ENCODE measurements at regions not wholly inside any gene's neighbourhood (a gene's known extent, or its start where the extent isn't known, plus 50 kb on each side); places are given as distances from the start of the nearest gene placed in this dataset.
"Not testable (repeated sequence)": the region's sequence is repeated elsewhere in the genome, so short reads cannot be mapped to it uniquely, and the experiment has no call there.

DNA sequence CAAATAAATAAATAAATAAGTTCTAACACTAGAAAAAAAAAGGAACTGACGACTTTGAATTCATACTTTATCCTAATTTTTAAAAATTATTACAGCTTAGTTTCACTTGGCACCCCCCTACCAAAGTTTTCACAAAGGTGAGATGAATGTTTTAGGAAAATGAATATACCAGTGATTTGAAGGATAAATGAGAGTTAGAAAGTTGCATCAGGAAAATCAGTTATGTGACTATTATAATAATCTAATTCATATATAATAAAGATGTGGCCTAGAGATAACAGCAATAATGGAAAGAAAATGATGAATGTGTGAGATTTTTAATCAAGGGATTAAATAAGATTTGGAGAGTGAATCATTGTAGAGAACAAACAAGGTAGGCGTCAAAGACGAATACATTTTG, 103.0 kb upstream of the RAP1B start:
- no peak for DNase-seq (ENCODE audit: low read depth)

DNA sequence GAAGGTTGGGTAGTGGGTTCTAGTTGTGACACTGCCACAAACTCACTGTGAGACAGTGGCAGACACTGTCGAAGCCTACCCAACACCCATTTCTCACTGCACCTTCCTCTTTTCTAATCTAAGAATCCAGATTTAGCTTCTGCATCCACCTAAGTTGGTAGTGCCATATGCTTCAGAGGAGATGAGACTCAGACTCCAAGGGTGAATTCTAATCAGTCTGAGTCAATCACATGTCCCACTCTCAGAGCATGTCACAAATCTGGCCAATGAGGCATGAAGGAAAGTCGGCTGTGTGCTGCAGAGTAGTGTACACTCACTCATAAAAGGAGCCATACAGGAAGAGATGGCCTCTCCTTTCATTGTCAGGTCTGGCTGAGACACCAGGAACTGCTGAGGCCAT, 102.1 kb upstream of the RAP1B start:
- no peak for DNase-seq (ENCODE audit: low read depth)

DNA sequence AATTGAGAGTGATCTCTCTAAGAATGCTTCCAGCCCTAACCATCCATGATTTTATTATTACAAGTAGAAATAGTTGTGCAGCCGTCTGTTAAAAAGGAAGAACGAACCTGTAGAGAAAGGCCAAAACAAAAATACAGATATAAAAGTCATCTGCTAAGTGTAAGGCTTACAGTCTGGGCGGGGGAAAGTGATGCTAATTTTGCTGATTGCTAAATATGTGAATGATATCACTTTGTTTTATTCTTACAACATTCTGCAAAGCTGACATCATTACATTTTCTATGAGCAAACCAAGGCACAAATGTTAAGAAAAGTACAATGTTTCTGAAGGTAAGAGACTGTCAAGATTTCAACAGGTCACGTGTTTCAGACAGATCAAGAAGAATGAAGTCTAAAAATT, 101.5 kb upstream of the RAP1B start:
- no peak for DNase-seq (ENCODE audit: low read depth)

DNA sequence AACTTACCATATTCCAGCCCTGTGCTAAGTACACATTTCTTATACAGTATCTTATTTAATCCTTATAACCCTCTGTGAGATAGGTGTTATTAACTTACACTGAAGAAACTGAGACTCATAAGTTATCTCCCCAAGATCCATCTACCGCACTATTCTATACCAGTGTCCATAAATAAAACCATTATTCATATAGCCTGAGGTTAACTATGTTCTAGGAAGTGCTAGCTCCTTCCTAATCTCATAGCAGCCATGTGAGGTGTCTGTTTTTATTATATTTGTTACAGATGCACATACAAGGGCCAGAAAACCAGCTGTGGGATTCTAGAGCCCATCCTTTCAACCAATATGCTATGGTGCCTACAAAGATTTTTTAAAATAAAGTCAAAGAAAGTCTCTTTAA, 100.3 kb upstream of the RAP1B start:
- DNase-seq (ENCODE audit: low read depth): no peak

DNA sequence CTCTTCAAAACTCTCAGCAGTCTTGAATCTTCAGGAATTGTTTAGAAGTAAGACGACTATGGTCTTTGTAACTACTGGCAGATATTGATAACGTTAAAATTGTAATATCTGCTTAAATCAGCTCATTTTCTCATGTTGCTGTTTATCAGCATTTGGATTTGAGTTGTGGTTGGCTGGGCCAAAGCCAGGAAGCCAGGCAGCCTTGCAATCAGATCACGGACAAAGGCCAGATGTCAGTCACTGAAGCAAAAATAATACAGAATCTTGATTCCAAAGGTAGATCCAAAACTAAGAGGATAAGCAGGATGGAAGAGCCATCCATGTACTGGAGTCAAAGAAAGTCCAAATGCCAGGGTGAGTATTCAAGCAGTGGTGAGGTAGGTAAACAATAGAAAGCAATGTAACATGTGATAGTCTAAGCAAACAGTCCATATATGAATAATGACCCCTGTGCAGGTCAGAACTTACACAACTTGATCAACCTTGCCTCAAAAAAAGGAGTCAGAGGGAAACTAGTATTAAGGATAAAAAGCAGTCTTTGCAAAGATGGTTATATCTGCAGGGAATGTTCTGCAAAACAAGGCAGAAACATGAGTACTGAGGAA, 95.8 kb upstream of the RAP1B start:
- no peak for DNase-seq (ENCODE audit: low read depth)

DNA sequence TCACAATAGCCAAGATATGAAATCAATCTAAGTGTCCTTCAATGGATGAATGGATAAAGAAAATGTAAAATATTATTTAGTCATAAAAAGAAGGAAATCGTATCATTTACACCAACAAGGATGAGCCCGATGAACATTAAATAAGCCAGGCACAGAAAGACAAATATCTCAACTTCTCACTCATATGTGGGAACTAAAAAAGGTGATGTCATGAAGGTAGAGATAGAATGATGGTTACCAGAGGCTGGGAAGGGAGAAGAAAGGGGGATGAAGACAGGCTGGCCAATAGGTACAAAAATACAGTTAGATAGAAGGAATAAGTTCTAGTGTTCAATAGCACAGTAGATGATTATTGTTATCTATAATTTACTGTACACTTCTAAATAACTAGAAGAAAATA, 94.9 kb upstream of the RAP1B start:
- DNase-seq (ENCODE audit: low read depth): no peak

DNA sequence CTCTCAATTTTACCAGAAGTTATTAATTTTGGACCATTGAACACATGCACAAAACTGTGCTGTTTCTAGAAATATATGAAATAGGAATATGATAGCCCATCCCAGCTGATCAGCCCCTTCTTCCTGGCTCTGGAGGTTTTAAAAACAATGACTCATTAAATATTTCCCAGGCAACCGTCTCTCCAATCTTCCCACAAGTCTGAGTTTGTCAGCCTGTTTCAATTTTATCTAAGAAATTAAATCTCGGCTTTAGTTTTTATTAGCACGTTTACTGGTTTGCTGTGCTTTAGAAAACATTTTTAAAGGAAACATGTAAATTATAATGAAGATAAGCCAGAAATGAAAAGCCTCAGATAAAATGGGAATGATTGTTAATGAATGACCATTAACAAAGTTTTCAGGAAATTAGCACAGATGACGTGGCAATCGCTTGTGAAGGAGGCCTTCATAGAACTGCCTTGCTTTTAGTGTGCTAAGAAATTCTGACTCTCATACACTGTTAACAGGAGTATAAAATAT, 89.3 kb upstream of the RAP1B start:
- DNase-seq (ENCODE audit: low read depth): no peak

DNA sequence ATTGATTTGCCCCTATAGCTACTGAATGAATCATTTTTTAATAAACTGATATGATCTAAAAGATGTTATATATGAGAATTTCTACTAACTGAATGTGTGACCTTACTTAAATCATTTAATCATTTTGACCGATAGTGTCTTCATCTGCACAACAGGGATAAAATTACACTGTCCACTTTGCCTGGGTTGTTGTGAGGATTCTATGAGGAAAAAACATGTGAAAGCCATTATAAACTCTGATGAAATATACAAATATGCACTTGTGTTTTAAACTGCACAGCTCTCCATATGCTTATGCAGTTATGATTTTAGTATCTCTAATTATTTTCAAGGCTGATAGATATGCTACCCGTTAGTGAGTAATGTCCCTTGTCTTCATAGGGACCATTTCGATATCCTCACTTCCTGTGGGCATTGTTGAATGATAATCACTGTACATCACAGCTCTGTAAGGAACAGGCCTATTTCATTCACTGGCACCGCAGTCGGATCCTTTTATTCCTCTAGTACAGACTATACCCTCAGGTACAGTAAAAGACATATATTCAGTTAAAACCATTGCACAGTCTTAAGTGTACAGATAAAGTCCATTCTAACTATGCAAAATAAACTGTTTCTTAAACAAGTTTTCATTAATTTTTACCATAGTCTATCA, 88.7 kb upstream of the RAP1B start:
- no peak for DNase-seq (ENCODE audit: low read depth)

DNA sequence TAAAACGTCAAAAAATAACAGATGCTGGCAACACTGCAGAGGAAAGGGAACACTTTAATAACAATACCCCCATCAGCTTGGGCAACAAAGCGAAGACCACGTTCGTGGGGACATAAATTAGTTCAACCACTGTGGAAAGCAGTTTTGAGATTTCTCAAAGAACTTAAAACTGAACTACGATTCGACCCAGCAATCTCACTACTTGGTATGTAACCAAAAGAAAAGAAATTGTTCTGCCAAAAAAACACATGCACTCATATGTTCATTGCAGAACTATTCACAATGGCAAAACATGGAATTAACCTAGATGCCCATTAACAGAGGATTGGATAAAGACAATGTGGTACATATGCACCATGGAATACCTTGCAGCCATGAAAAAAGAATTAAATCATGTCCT, 81.2 kb upstream of the RAP1B start:
- no peak for DNase-seq (ENCODE audit: low read depth)

DNA sequence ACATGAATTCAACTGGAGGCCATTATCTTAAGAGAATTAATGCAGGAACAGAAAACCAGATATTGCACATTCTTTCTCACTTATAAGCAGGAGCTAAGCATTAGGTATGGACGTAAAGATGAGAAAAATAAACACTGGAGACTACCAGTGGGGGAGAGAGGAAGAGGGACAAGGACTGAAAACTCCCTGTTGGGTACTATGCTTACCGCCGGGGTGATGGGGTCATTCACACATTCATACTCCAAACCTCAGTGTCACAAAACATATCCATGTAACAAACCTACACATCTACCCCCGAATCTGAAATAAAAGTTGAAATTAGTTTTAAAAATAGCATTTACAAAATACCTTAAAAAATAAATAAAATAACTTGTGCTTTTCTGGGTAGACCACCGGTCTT, 80.8 kb upstream of the RAP1B start:
- DNase-seq (ENCODE audit: low read depth): no peak

DNA sequence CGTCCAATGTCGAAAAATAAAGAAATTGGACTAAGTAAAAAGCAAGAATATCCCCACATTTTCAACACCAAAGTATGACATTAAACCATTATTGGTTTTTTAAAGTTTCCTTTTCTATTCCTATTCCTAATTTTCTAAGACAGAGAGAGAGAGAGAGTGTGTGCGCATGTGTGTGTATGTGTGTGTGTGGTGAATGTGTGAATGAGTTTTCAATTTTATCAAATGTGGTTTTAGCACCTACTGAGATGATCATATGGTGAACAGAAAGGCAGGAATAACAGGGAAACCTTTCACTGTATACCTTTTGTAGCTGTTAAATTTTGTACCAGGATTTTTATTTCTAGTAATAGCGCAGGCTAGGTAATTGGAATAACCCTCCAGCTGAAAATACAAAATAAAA, 80.4 kb upstream of the RAP1B start:
- no peak for DNase-seq (ENCODE audit: low read depth)

DNA sequence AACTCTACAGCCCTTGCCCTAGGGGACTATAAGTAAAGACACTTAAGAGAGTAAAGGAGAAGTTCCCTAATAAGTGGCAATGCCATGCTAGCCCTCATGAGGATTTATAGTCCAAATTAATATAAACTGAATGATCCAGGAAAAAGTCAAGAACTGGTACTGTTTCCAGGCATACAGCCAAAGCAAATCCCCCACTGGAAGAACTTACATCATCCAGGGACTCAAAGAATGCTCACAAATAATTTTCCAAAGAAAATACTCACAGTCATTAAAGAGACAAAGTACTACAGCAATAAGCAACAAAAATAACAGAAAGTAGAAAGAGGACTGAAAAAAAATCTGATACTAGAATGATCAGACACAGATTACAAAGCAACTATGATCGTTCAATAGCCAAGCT, 79.7 kb upstream of the RAP1B start:
- no peak for DNase-seq (ENCODE audit: low read depth)

DNA sequence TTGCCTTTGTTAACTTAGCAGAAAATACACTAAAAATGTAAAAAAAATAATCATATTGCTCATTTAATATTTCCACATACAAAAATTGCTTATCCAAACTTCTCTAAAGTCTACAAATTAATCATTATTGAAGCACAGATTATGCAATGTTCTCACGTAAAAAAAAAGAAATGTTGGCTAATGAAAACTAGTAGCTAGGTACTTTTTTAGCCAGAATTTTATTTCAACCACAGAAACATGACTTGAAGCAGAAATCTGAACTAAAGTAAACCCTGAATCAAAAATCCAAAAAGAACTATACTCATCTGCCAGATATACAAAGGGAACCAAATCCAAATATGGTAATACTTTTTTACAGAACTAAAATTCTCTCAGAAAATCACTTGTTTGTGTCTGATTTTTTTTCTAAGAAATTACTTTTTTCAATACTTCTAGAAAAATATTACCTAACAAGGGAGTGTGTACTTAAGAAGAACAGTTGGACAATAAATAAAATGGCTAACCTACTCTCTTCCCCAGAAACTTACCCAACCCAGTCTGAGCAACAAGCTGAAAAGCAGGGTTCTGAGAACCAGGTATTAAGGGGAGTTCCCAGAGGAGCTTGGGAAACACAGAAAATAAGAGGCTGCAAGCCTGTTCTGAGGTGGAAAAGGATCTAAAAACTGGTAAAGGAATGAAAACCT, 78.4 kb upstream of the RAP1B start:
- DNase-seq (ENCODE audit: low read depth): no peak

DNA sequence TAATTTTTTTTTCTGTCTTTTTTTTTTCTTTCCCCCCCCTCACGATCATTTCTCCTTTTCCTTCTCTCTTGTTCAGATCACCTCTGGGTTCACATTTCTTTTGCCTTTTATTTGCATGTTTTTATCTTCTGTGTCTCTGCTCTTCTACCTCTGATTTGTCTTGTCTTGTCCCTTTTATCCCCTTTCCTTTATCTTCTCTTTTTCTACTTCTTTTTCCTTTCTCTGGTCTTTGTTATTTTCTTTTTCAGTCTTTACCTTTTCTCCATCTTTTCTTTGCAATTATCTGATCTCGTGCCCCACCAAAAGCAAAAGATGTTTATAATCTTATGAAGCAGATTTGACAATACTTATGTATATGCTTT, 77.8 kb upstream of the RAP1B start:
- no peak for DNase-seq (ENCODE audit: low read depth)

DNA sequence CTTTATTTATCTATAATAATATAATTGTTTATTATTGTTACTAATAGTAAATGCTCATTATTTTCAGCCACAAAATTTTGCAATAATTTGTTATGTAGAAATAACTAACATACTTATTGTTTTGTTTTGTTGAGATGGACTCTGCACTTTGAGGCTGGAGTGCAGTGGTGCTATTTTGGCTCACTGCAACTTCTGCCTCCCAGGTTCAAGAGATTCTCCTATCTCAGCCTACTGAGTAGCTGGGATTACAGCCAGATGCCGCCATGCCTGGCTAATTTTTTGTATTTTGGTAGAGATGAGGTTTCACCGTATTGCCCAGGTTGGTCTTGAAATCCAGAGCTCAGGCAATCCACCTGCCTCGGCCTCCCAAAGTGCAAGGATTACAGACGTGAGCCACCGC, 76.6 kb upstream of the RAP1B start:
- DNase-seq (ENCODE audit: low read depth): no peak

DNA sequence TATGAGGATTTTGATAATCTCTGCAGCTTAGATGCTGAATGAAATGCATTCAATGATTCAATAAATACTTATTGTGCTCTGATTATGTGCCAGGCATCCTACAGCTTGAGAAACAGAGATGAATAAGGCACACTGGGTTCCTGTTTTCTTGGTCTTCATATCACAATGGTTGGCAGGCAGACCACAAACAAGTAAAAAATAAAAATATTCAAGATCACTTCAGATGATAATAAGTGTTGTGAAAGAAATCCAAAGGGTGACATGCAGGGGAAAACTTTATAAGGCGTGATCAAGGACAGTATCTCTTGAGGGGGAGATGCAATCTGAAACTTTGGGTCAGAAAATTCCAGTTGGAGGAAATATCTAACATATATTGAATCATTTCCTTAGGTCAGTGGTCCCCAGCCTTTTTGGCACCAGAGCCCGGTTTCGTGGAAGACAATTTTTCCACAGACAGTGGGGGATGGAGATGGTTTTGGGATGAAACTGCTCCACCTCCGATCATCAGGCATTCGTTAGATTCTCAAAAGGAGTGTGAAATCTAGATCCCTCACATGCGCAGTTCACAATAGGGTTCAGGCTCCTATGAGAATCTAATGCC, 73.7 kb upstream of the RAP1B start:
- no peak for DNase-seq (ENCODE audit: low read depth)

DNA sequence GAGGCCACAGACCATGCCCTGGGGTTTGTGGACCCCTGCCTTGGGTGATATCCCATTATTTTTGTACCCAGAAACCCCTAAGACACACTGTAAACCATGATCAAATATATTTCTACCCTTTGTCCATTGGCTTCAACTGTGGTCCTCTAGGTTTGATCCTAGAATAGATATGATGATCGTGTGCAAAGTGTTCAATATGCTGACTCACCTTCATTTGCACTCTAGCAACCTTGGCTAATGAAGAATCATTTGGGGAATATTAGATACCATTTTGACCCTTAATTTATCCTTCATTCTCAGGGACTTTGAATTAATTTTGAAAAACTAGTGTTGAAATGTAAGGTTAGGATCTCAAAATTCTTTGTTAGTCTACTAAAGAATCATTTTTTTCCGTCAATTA, 73.1 kb upstream of the RAP1B start:
- DNase-seq (ENCODE audit: low read depth): no peak

DNA sequence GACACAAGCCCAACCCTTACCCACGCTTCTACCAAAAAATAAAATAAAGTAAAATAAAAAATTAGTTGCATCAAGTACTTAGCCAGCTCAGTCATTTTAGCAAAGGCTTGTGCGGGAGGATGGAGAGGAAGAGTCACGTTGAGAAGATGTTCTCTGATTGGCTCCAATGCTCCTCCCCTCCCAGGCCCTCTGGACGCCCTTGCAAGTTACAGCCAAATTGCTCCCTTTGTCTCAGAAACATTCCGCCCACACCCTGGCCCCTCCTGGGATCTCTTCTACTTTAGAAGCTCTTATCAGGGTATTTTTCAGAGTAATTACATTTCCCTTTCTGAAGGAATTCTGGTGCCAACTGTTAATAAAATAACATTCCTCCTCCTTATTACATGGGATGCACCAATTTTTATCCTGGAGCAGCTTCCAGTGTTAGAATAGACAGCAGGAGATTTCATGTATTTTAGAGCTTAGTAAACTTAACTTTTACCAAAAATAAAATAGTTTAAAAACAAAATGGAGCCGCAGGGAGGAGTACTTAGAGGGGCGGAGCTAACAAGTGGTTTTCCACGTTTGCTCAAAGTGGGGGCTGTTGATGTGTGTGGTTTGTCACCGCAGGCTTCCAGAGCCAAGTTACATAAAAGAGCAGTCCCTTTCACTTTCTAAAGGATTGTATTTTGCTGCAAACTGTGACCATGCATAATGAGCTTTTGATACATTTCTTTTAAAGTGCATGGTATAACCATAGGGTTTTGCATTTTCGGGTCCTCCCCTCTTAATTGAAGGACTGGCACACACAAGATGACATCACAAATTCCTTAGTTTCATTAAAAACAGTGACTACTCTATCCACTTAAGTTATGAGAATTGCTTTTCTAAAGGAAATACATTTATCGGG, 71.7 kb upstream of the RAP1B start:
- peak; percentile 42 for DNase-seq (ENCODE audit: low read depth)

DNA sequence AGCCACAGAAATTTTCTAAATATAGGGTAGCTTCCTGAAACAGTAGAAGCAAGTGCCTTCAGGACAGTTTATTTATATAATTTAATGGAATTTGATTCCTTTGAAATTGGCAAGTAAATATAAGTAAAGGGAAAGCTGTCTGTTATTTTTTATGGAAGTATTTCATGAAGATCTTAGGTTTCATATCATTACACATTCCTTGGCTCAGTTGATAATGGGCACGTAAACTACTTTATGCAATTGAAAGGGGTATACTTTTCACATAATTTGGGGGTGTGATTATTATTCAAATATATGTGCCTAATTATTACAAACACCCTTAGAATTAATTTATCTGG, 71.1 kb upstream of the RAP1B start:
- no peak for DNase-seq (ENCODE audit: low read depth)

DNA sequence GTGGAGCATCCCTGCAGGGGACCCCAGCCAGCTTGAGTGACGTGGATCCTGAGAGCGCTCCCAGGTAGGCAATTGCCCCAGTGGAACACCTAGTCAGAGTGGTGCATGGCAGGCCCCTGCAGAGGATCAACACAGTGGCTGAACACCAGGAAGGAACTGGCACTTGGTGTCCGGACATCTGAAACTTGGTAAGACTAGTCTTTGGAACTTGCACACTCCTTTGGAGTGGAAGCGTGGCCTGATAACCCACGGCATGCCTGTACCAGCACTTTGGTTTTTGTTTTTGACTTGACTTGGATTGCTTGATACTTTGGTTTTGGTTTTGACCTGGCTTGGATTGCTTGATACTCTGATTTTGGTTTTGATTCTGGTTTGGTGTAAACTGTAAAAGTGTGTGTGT, 69.9 kb upstream of the RAP1B start:
- not testable (repeated sequence) for DNase-seq (ENCODE audit: low read depth)

DNA sequence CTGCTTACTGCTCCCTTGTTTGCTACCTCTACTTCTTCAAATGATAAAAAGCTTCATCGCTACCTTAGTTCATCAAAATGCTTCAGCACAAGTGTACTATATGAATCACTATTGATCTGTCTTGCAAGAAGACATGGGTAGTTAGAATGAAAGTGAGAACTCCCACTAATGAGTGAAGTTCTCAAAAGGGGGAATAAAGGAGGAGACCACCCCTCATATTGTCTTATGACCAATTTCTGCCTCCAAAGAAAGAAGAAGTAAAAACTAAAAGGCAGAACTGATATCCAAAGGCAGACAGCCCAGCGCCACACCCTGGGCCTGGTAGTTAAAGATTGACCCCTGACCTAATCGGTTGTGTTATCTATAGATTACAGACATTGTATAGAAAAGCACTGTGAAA, 63.4 kb upstream of the RAP1B start:
- DNase-seq (ENCODE audit: low read depth): not testable (repeated sequence)

DNA sequence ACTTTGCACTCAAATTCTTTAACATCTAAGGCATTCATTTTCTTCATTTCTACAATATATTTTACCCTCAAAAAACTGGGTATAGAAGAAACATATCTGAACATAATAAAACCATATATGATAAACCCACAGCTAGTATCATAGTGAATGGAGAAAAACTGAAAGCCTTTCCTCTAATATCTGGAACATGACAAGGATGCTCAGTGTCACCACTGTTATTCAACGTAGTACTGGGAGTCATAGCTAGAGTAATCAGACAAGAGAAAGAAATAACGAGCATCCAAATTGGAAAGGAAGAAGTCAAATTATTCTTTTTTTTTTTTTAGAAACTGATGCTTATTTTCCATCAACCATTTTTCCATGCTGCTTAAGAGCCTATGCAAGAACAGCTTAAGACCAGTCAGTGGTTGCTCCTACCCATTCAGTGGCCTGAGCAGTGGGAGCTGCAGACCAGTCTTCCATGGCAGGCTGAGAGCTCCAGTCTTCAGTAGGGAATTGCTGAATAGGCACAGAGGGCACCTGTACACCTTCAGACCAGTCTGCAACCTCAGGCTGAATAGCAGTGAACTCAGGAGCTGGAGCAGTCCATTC, 58.0 kb upstream of the RAP1B start:
- not testable (repeated sequence) for DNase-seq (ENCODE audit: low read depth)

Data from CMK (cell line).